ENCODE measurements at regions not wholly inside any gene's neighbourhood (a gene's known extent, or its start where the extent isn't known, plus 50 kb on each side); places are given as distances from the start of the nearest gene placed in this dataset.

DNA sequence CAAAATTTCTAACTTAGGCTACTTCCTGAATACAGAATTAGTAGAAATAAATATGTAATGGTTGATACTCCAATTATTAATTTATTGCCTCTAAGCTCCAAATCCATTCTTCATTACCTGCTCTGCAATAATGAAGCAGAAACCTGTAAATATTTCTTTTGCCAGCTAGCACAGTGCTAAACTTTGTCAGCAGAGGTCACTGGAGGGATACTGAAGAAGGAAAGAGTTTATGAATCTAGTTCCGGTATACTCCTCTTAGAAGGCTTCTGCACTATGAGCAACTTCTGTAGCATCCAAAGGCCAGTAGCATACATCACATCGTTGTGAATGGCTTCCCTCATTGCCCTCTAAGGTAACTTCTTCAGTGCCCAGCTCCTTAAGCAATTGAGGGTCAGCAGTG, 81.0 kb upstream of the LHX8 start:
- Mint-ChIP-seq H3K27me3 (no peaks in the 10 kb centered on the region), H3K4me3 (no peak overlapping the region), H3K4me1 (no peaks in the 10 kb centered on the region), H3K9me3 (peaks cover 5 to 20% (median 20%) of the 10 kb centered on the region in 3 donors), H3K27ac (no peak overlapping the region), H3K36me3 (no peaks in the 10 kb centered on the region)
- 22% methylated on average over 1 of the region's 2 CpGs for WGBS (ENCODE audit: insufficient coverage)
- ChIA-PET CTCF (no interaction called here), POLR2A (no interaction called here)
- H3K9me3 ChIP-seq, result no peaks in the 10 kb centered on the region
- no peaks in the 10 kb centered on the region for H3K4me1 ChIP-seq (ENCODE audit: control insufficient read depth in 1 of 2, extremely low read depth in 1 of 2, insufficient read depth in 2 of 2, low read length in 2 of 2)
- no peaks in the 10 kb centered on the region for H3K36me3 ChIP-seq (ENCODE audit: control insufficient read depth in 2 of 2, extremely low read depth in 1 of 2, insufficient read depth in 1 of 2, low read length in 1 of 2)
- no peak overlapping the region for H3K4me3 ChIP-seq (ENCODE audit: control insufficient read depth in 1 of 2, extremely low read depth in 1 of 2, low read length in 1 of 2)
- no peak for ATAC-seq (replicated peaks in 1 of 4)
- DNase-seq, result no peak
- H3K27me3 ChIP-seq (replicated peaks in 1 of 2; ENCODE audit: control insufficient read depth in 2 of 2, extremely low read depth in 1 of 2, insufficient read depth in 2 of 2, low read length in 1 of 2), result no peaks in the 10 kb centered on the region
- no peak overlapping the region for H3K27ac ChIP-seq (ENCODE audit: low read length)

DNA sequence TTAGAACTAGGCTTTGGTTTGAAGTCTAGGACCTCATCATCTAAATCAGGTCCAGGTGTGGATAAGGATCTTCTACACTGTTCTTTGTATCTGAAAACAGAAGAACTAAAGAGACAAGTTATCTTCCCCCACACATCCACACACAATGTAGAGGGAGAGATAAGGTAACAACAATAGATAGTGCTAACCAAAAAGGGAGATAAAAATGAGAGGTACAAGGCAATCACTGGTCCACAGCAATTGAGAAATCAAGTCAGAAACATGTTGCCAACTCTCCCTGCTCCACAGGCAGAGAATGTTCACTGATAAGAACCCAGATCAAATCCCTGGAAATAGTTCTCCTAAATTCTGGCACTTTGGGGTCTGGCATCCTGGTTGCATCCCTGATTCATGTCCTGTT, 75.8 kb upstream of the LHX8 start:
- Histone ChIP-seq H3K27ac (ENCODE audit: low read length) (no peak overlapping the region), H3K4me1 (ENCODE audit: control insufficient read depth in 1 of 2, extremely low read depth in 1 of 2, insufficient read depth in 2 of 2, low read length in 2 of 2) (no peaks in the 10 kb centered on the region), H3K9me3 (no peaks in the 10 kb centered on the region), H3K27me3 (replicated peaks in 1 of 2; ENCODE audit: control insufficient read depth in 2 of 2, extremely low read depth in 1 of 2, insufficient read depth in 2 of 2, low read length in 1 of 2) (no peaks in the 10 kb centered on the region), H3K36me3 (ENCODE audit: control insufficient read depth in 2 of 2, extremely low read depth in 1 of 2, insufficient read depth in 1 of 2, low read length in 1 of 2) (no peaks in the 10 kb centered on the region), H3K4me3 (ENCODE audit: control insufficient read depth in 1 of 2, extremely low read depth in 1 of 2, low read length in 1 of 2) (no peak overlapping the region)
- Mint-ChIP-seq H3K4me3 (no peak overlapping the region), H3K36me3 (no peaks in the 10 kb centered on the region), H3K4me1 (no peaks in the 10 kb centered on the region), H3K27ac (no peak overlapping the region), H3K9me3 (peaks cover 8 to 37% (median 24%) of the 10 kb centered on the region in 3 donors), H3K27me3 (no peaks in the 10 kb centered on the region)
- no peak for ATAC-seq (replicated peaks in 1 of 4)
- ChIA-PET POLR2A (no interaction called here), CTCF (no interaction called here)
- DNase-seq, result no peak

GRCh38 chr1:75062111-75062510, 72.1 kb upstream of the LHX8 start:
- H3K27ac ChIP-seq (ENCODE audit: low read length), result no peak overlapping the region
- CTCF ChIA-PET, result no interaction called here

DNA sequence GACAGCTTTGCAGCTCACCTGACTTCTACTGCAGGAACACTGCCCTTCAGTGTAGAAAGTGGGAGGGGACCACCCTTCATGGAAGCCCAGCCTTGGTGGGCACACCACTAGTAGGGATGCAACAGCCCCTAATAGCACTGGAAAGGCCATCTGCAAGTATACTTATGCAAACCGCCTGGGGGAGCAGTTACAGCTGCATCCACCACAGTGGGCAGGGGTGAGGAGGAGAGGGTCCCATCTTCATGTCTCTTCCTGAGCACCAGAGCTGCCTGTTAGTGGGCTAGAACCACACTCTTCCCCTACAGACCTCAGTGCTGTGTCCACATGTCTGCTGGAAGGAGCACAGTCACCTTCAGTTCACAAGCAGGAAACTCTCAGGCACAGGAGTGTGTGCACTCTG, 66.2 kb upstream of the LHX8 start:
- H3K9me3 Mint-ChIP-seq, result peaks cover 5 to 16% (median 10%) of the 10 kb centered on the region in 3 donors
- H3K9me3 ChIP-seq, result no peaks in the 10 kb centered on the region
- no peaks in the 10 kb centered on the region for H3K4me1 Mint-ChIP-seq
- no peak for DNase-seq
- H3K27me3 Mint-ChIP-seq, result no peaks in the 10 kb centered on the region
- no peaks in the 10 kb centered on the region for H3K36me3 ChIP-seq (ENCODE audit: control insufficient read depth in 2 of 2, extremely low read depth in 1 of 2, insufficient read depth in 1 of 2, low read length in 1 of 2)
- H3K27me3 ChIP-seq (replicated peaks in 1 of 2; ENCODE audit: control insufficient read depth in 2 of 2, extremely low read depth in 1 of 2, insufficient read depth in 2 of 2, low read length in 1 of 2), result no peaks in the 10 kb centered on the region
- no peaks in the 10 kb centered on the region for H3K4me1 ChIP-seq (ENCODE audit: control insufficient read depth in 1 of 2, extremely low read depth in 1 of 2, insufficient read depth in 2 of 2, low read length in 2 of 2)
- no peaks in the 10 kb centered on the region for H3K36me3 Mint-ChIP-seq
- ChIA-PET POLR2A (no interaction called here), CTCF (no interaction called here)
- H3K4me3 Mint-ChIP-seq, result no peak overlapping the region
- H3K27ac ChIP-seq (ENCODE audit: low read length), result no peak overlapping the region
- WGBS (ENCODE audit: insufficient coverage), result no CpG with 5 or more reads among the region's 1 CpG
- no peak for ATAC-seq (replicated peaks in 1 of 4)
- no peak overlapping the region for H3K4me3 ChIP-seq (ENCODE audit: control insufficient read depth in 1 of 2, extremely low read depth in 1 of 2, low read length in 1 of 2)
- no peak overlapping the region for H3K27ac Mint-ChIP-seq

More at GRCh38 chr1:75062111-75062510, 72.1 kb upstream of the LHX8 start:
- H3K27ac Mint-ChIP-seq, result no peak overlapping the region
- DNase-seq (no peak), ATAC-seq (replicated peaks in 1 of 4) (no peak)
- H3K36me3 Mint-ChIP-seq, result no peaks in the 10 kb centered on the region
- Histone ChIP-seq H3K9me3 (no peaks in the 10 kb centered on the region), H3K27me3 (replicated peaks in 1 of 2; ENCODE audit: control insufficient read depth in 2 of 2, extremely low read depth in 1 of 2, insufficient read depth in 2 of 2, low read length in 1 of 2) (no peaks in the 10 kb centered on the region), H3K4me3 (ENCODE audit: control insufficient read depth in 1 of 2, extremely low read depth in 1 of 2, low read length in 1 of 2) (no peak overlapping the region), H3K4me1 (ENCODE audit: control insufficient read depth in 1 of 2, extremely low read depth in 1 of 2, insufficient read depth in 2 of 2, low read length in 2 of 2) (no peaks in the 10 kb centered on the region), H3K36me3 (ENCODE audit: control insufficient read depth in 2 of 2, extremely low read depth in 1 of 2, insufficient read depth in 1 of 2, low read length in 1 of 2) (no peaks in the 10 kb centered on the region)
- no peak overlapping the region for H3K4me3 Mint-ChIP-seq
- peaks cover 16 to 42% (median 19%) of the 10 kb centered on the region in 3 donors for H3K9me3 Mint-ChIP-seq
- POLR2A ChIA-PET, result no interaction called here
- H3K4me1 Mint-ChIP-seq, result no peaks in the 10 kb centered on the region
- no peaks in the 10 kb centered on the region for H3K27me3 Mint-ChIP-seq
- WGBS (ENCODE audit: insufficient coverage), result no CpG with 5 or more reads among the region's 1 CpG

DNA sequence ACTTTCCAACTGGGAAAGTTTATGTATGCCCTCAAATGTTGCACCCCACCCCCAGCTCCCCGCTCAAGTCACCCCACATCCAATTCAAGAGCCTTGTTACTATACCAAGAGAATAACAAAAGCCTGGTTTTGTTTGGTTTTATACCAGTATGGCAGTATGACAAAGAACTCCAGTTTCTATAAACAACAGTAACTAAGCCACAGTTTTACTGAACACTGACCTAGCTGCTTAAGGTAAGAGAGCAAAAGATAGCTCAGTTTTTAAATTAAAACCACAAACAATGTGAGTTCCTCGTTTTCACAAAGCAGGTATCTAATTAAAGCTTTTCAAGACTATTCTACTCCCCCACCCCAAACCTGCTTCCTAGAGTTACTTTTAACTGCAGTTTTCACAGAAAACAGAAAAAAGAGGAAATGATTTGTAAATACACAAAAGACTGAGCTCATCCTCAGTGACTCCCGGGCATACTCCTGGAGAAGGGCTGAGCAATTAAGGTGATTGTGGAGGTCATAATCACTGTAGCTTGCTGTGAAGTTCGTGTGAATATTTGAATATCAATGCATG, 59.3 kb upstream of the LHX8 start:
- Mint-ChIP-seq H3K27me3 (no peaks in the 10 kb centered on the region), H3K36me3 (no peaks in the 10 kb centered on the region), H3K4me3 (no peak overlapping the region), H3K4me1 (no peaks in the 10 kb centered on the region), H3K27ac (no peak overlapping the region), H3K9me3 (peaks cover 0 to 4% (median 3%) of the 10 kb centered on the region in 3 donors)
- no peaks in the 10 kb centered on the region for H3K9me3 ChIP-seq
- no peaks in the 10 kb centered on the region for H3K4me1 ChIP-seq (ENCODE audit: control insufficient read depth in 1 of 2, extremely low read depth in 1 of 2, insufficient read depth in 2 of 2, low read length in 2 of 2)
- POLR2A ChIA-PET, result no interaction called here
- no peaks in the 10 kb centered on the region for H3K27me3 ChIP-seq (replicated peaks in 1 of 2; ENCODE audit: control insufficient read depth in 2 of 2, extremely low read depth in 1 of 2, insufficient read depth in 2 of 2, low read length in 1 of 2)
- H3K36me3 ChIP-seq (ENCODE audit: control insufficient read depth in 2 of 2, extremely low read depth in 1 of 2, insufficient read depth in 1 of 2, low read length in 1 of 2), result no peaks in the 10 kb centered on the region
- 7% methylated on average over 2 of the region's 4 CpGs for WGBS (ENCODE audit: insufficient coverage)
- no peak overlapping the region for H3K4me3 ChIP-seq (ENCODE audit: control insufficient read depth in 1 of 2, extremely low read depth in 1 of 2, low read length in 1 of 2)
- CTCF ChIA-PET, result no interaction called here
- no peak for DNase-seq
- H3K27ac ChIP-seq (ENCODE audit: low read length), result no peak overlapping the region
- ATAC-seq (replicated peaks in 1 of 4), result no peak

DNA sequence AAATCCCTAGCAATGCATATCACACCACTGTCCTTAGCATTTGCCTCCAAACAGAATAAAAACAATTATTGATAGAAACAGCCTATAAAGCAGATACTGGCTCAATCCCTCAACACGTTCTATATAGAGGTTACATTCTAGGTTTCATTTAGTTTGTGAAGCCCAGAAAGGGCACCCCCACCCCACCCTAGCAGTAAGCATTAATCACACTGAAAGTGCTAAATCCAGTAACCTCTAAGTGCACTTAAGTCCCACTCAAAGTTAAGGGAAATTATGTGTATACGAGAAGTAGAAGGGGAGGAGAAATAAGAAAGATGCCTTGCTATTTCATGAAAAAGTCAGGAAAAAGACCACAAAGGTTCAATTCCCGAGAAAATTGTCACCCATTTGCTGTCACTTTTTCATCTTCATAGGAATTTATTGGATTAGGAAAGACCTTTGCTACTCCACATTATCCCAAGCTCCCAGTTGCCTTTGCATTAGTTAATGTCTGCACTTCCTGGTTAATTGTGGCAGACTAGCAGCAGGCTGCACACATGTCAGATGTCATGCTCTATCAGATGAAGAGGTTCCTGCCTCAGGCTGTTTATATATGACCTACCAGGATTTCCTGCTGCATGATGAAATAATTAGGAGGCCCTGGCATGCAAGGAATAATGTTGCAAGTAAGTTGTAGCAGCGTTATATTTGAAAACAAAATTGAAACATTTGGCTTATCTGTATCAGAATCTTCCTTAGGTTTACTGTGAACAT, 54.5 kb upstream of the LHX8 start:
- POLR2A ChIA-PET, result no interaction called here
- no peaks in the 10 kb centered on the region for H3K36me3 ChIP-seq (ENCODE audit: control insufficient read depth in 2 of 2, extremely low read depth in 1 of 2, insufficient read depth in 1 of 2, low read length in 1 of 2)
- H3K9me3 ChIP-seq, result no peaks in the 10 kb centered on the region
- Mint-ChIP-seq H3K4me3 (no peak overlapping the region), H3K9me3 (peaks cover 0 to 12% (median 5%) of the 10 kb centered on the region in 3 donors), H3K36me3 (no peaks in the 10 kb centered on the region), H3K4me1 (no peaks in the 10 kb centered on the region), H3K27me3 (no peaks in the 10 kb centered on the region), H3K27ac (no peak overlapping the region)
- DNase-seq (no peak), ATAC-seq (replicated peaks in 1 of 4) (no peak)
- no peak overlapping the region for H3K27ac ChIP-seq (ENCODE audit: low read length)
- WGBS (ENCODE audit: insufficient coverage), result 80% methylated on average over 1 of the region's 4 CpGs
- no peak overlapping the region for H3K4me3 ChIP-seq (ENCODE audit: control insufficient read depth in 1 of 2, extremely low read depth in 1 of 2, low read length in 1 of 2)
- H3K4me1 ChIP-seq (ENCODE audit: control insufficient read depth in 1 of 2, extremely low read depth in 1 of 2, insufficient read depth in 2 of 2, low read length in 2 of 2), result no peaks in the 10 kb centered on the region
- CTCF ChIA-PET, result interaction anchor here in 1 of 2 donors (0.7 kb wide), 1 partner anchor 812 kb away, joined by 3 read pairs; no protein-coding TSS in a partner anchor
- H3K27me3 ChIP-seq (replicated peaks in 1 of 2; ENCODE audit: control insufficient read depth in 2 of 2, extremely low read depth in 1 of 2, insufficient read depth in 2 of 2, low read length in 1 of 2), result no peaks in the 10 kb centered on the region

Measured in T-cell (primary cell).